B cell (primary cell): ENCODE measurements at regions not wholly inside any gene's neighbourhood (a gene's known extent, or its start where the extent isn't known, plus 50 kb on each side); places are given as distances from the start of the nearest gene placed in this dataset.

Experiments
- EZH2 ChIP-seq: IDR thresholded peaks from 2 replicates; pipeline ENCODE4 v1.6.1; 2012; ENCODE audit warnings: borderline replicate concordance, low read depth, mild to moderate bottlenecking, moderate library complexity, low read length; ENCODE audit not compliant: insufficient read depth, poor library complexity, severe bottlenecking
- TF ChIP-seq, protein P1 (sequence below): fragments of 200-600 bp; IDR thresholded peaks from one replicate; pipeline ENCODE4 v1.8.0; 2022; ENCODE audit warnings: antibody characterized with exemption, mild to moderate bottlenecking

DNA sequence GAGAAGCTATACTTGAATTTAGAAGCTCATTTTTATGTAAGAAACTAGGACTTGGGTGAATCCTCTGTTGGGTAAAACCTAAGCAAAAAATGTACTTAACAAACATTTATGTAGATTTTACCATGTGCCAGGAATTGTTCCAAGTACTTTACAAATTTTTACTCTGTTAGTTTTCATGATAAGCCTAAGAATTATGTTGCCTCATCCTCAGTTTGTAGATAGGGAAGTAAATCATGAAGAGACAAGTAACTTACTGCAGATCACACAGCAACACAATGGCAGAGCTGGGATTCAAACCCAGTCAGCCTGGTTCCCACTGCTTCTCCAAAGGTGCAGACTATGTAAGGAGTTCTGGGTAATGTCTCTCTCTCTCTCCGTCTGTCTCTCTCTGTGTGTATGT lies 169.9 kb downstream of the DIPK2A start:
- TF ChIP-seq EZH2, result no peak
- TF ChIP-seq, protein P1, sequence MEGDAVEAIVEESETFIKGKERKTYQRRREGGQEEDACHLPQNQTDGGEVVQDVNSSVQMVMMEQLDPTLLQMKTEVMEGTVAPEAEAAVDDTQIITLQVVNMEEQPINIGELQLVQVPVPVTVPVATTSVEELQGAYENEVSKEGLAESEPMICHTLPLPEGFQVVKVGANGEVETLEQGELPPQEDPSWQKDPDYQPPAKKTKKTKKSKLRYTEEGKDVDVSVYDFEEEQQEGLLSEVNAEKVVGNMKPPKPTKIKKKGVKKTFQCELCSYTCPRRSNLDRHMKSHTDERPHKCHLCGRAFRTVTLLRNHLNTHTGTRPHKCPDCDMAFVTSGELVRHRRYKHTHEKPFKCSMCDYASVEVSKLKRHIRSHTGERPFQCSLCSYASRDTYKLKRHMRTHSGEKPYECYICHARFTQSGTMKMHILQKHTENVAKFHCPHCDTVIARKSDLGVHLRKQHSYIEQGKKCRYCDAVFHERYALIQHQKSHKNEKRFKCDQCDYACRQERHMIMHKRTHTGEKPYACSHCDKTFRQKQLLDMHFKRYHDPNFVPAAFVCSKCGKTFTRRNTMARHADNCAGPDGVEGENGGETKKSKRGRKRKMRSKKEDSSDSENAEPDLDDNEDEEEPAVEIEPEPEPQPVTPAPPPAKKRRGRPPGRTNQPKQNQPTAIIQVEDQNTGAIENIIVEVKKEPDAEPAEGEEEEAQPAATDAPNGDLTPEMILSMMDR, result no peak
